Mesendoderm (in vitro differentiated cells): ENCODE measurements at regions not wholly inside any gene's neighbourhood (a gene's known extent, or its start where the extent isn't known, plus 50 kb on each side); places are given as distances from the start of the nearest gene placed in this dataset.
"Not testable (repeated sequence)": the region's sequence is repeated elsewhere in the genome, so short reads cannot be mapped to it uniquely, and the experiment has no call there.

Source experiments
- DNase-seq: peaks from one replicate; pipeline ENCODE4 v3.0.0; 2013
- H2AK5ac ChIP-seq: 2 replicates; pipeline ENCODE4 v1.6.1; 2013; ENCODE audit warnings: low read length, inconsistent platforms
- H2BK120ac ChIP-seq: 2 replicates; pipeline ENCODE4 v1.6.1; 2013; ENCODE audit warnings: low read depth, mild to moderate bottlenecking, low read length, moderate library complexity, mixed read lengths
- H2BK15ac ChIP-seq: replicated peaks from 2 replicates; pipeline ENCODE4 v1.6.1; 2013; ENCODE audit warnings: low read depth, mild to moderate bottlenecking, moderate library complexity
- H2BK5ac ChIP-seq: 2 replicates; pipeline ENCODE4 v1.6.1; 2013; ENCODE audit warnings: low read length, inconsistent platforms
- H3K18ac ChIP-seq: 2 replicates; pipeline ENCODE4 v1.6.1; 2013; ENCODE audit warnings: mild to moderate bottlenecking, low read length, mixed read lengths
- H3K23ac ChIP-seq: one replicate; pipeline ENCODE4 v1.6.1; 2013; ENCODE audit warnings: low read length
- H3K27ac ChIP-seq: 2 replicates; pipeline ENCODE4 v1.5.1; 2013; ENCODE audit warnings: low read depth, mild to moderate bottlenecking, inconsistent platforms, low read length, moderate library complexity
- H3K27me3 ChIP-seq: 2 replicates; pipeline ENCODE4 v1.6.1; 2013; ENCODE audit warnings: low read length, control low read depth, mild to moderate bottlenecking, inconsistent platforms; ENCODE audit not compliant: insufficient read depth, poor library complexity
- H3K36me3 ChIP-seq: 2 replicates; pipeline ENCODE4 v1.6.1; 2013; ENCODE audit warnings: low read length, inconsistent platforms; ENCODE audit not compliant: control insufficient read depth, insufficient read depth
- H3K4ac ChIP-seq: one replicate; pipeline ENCODE4 v1.6.1; 2013; ENCODE audit warnings: low read depth, mild to moderate bottlenecking, low read length, moderate library complexity
- H3K4me1 ChIP-seq: 2 replicates; pipeline ENCODE4 v1.6.1; 2013; ENCODE audit warnings: low read depth, low read length, inconsistent platforms; ENCODE audit not compliant: control insufficient read depth
- H3K4me2 ChIP-seq: 2 replicates; pipeline ENCODE4 v1.6.1; 2013; ENCODE audit warnings: low read length
- H3K4me3 ChIP-seq: 2 replicates; pipeline ENCODE4 v1.5.1; 2013; ENCODE audit warnings: mild to moderate bottlenecking, low read length
- H3K56ac ChIP-seq: one replicate; pipeline ENCODE4 v1.6.1; 2013; ENCODE audit warnings: low read length
- H3K79me1 ChIP-seq: 2 replicates; pipeline ENCODE4 v1.6.1; 2013; ENCODE audit warnings: low read length, inconsistent platforms
- H3K79me2 ChIP-seq: 2 replicates; pipeline ENCODE4 v1.6.1; 2013; ENCODE audit warnings: mild to moderate bottlenecking, low read length; ENCODE audit not compliant: control insufficient read depth, insufficient read depth
- H3K9ac ChIP-seq: 2 replicates; pipeline ENCODE4 v1.6.1; 2013; ENCODE audit warnings: low read length, inconsistent platforms
- H4K5ac ChIP-seq: one replicate; pipeline ENCODE4 v1.6.1; 2013; ENCODE audit warnings: low read length
- H4K8ac ChIP-seq: one replicate; pipeline ENCODE4 v1.6.1; 2013; ENCODE audit warnings: low read depth, mild to moderate bottlenecking, control low read depth, low read length, moderate library complexity
- WGBS: extraction: QIAGEN DNeasy Blood & Tissue Kit; methylation state at CpG from one replicate; pipeline ENCODE4 v1.1.7; 2013; ENCODE audit warnings: low lambda C conversion rate, missing lambda C conversion rate; ENCODE audit not compliant: insufficient coverage; ENCODE audit errors: extremely low coverage; 5-methylcytosine and 5-hydroxymethylcytosine counted together

DNA sequence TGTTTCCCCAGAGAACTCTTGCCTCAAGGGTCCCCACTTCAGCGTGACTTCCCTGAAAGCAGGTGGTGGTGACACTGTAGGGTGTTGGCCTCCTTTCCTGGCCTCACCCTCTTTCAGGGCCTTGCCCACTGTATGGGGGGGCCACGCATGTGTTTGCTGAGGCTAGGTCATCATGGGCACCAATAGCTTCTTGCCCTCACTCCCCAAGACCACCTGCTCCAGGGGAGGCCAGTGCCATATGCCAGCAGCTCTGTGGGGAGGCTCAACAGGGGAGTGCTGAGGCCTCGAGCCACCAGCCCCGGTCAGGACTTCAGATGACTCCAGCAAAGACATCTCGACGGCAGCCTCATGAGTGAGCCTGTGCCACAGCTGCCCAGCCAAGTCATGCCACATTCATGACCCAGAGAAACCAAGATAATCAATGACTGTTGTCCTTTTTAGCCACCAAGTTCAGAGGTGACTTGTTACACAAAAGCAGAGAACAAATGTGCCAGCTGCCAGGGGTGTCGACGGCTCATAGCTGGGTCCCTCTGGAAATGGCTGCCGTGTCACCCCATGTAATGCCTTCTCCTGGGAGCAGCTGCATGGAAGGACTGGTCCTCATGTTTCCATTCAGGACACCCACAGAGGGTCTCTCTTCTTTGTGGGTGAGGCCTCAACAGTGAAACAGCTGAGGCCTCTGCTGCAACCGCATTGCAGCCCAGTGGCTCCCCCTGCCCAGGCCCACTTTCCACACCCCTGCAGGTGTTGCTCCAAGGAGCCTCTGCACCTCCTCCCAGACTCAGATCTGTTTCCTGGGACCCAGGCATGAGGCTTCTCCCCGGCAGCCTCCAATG is 162.2 kb downstream of the LAT start:
- not testable (repeated sequence) for H3K18ac ChIP-seq, H3K23ac ChIP-seq, H3K56ac ChIP-seq, H3K4me1 ChIP-seq, H2BK15ac ChIP-seq, H3K4me3 ChIP-seq, H3K4ac ChIP-seq, H2BK5ac ChIP-seq, H4K5ac ChIP-seq, H3K27me3 ChIP-seq, H4K8ac ChIP-seq, DNase-seq, H2BK120ac ChIP-seq, H3K79me2 ChIP-seq, H3K79me1 ChIP-seq, H3K4me2 ChIP-seq, H2AK5ac ChIP-seq, H3K9ac ChIP-seq, H3K36me3 ChIP-seq, H3K27ac ChIP-seq
- WGBS = no CpG with 5 or more reads among the region's 11 CpGs

DNA sequence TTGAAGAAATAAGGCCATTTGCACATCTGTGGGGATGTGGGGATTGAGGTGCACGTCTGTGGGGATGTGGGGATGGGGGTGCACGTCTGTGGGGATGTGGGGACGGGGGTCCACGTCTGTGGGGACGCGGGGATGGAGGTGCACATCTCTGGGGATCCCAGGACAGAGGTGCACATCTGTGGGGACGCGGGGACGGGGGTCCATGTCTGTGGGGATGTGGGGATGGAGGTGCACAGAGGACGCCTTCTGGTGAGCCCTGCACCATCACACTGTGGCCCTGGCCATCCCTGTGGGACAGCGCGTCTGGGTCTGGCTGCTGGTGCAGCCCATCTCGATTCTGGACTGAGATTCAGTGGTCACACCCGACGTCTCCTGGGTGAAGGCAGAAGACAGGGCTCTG is 161.4 kb downstream of the LAT start:
- Histone ChIP-seq H3K18ac (no peak overlapping the region), H3K79me2 (no peaks in the 10 kb centered on the region), H3K56ac (no peak overlapping the region), H3K4ac (no peak overlapping the region), H2BK5ac (no peak overlapping the region), H3K4me1 (no peaks in the 10 kb centered on the region), H4K5ac (no peak overlapping the region), H3K4me3 (no peak overlapping the region), H2BK120ac (no peak overlapping the region), H3K36me3 (no peaks in the 10 kb centered on the region), H2AK5ac (no peak overlapping the region), H2BK15ac (no peak overlapping the region), H3K9ac (no peak overlapping the region), H4K8ac (no peak overlapping the region), H3K79me1 (no peaks in the 10 kb centered on the region), H3K27ac (no peak overlapping the region), H3K27me3 (no peaks in the 10 kb centered on the region), H3K4me2 (no peak overlapping the region), H3K23ac (no peak overlapping the region)
- no peak for DNase-seq
- no CpG with 5 or more reads among the region's 15 CpGs for WGBS

GRCh38 chr16:29145486-29146225 is 160.8 kb downstream of the LAT start:
- H3K36me3 ChIP-seq, H3K23ac ChIP-seq, H3K79me1 ChIP-seq, H3K9ac ChIP-seq, H3K18ac ChIP-seq, H3K4me2 ChIP-seq, H2BK15ac ChIP-seq, H4K5ac ChIP-seq, H3K4me1 ChIP-seq, H2AK5ac ChIP-seq, H3K27ac ChIP-seq, H4K8ac ChIP-seq, H3K4me3 ChIP-seq, H3K4ac ChIP-seq, H3K27me3 ChIP-seq, H3K79me2 ChIP-seq, DNase-seq, H2BK120ac ChIP-seq, H2BK5ac ChIP-seq, H3K56ac ChIP-seq: not testable (repeated sequence)
- WGBS = no CpG with 5 or more reads among the region's 15 CpGs

DNA sequence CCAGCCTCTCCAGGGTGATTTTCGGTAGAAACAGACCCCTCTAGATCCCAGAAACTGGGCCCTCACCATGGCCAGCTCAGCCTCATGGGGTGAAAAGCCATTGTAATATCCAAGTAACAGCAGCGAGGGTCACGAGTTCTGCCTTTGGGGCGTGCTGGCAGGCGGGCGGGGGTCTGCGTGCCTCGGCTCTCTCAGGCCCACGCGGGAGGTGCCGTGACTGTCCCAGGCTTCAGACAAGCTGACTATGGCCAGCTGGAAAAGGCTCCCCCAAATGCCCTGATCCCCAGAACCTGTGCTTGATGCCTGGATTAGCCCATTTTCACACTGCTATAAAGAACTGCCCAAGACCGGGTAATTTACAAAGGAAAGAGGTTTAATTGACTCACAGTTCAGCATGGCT is 160.2 kb downstream of the LAT start:
- H3K79me2 ChIP-seq, H3K4me2 ChIP-seq, H3K23ac ChIP-seq, H2BK15ac ChIP-seq, H4K8ac ChIP-seq, H3K27ac ChIP-seq, H3K27me3 ChIP-seq, H3K18ac ChIP-seq, H3K79me1 ChIP-seq, H4K5ac ChIP-seq, H2BK120ac ChIP-seq, H2AK5ac ChIP-seq, H3K4ac ChIP-seq, H2BK5ac ChIP-seq, H3K9ac ChIP-seq, H3K56ac ChIP-seq, H3K4me3 ChIP-seq, H3K4me1 ChIP-seq, DNase-seq, H3K36me3 ChIP-seq: not testable (repeated sequence)
- WGBS = no CpG with 5 or more reads among the region's 12 CpGs

DNA sequence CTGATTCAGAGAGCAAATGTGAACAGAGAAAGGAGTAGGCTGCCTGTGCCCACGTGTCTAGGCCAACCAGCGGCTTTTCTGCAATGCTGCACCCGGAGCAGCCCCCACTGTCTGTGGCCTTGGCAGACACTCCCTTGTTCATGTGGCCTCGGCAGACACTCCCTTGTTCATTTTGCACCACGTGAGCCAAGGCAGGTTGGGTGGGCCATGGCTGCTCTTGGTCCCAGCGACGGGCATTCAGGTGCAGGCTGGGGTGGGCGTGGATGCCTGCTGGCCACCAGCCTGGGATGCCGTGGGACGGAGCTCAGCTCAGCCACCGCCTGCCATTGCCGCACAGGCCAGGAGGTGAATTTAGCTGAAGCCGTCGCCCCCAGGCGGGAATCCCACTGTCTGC is 159.8 kb downstream of the LAT start:
- H3K9ac ChIP-seq, H3K36me3 ChIP-seq, H2BK5ac ChIP-seq, H3K18ac ChIP-seq, H3K27ac ChIP-seq, H3K79me1 ChIP-seq, H2AK5ac ChIP-seq, H3K4ac ChIP-seq, H3K4me3 ChIP-seq, H3K79me2 ChIP-seq, H2BK15ac ChIP-seq, H4K5ac ChIP-seq, H3K23ac ChIP-seq, H3K4me1 ChIP-seq, H2BK120ac ChIP-seq, H3K56ac ChIP-seq, DNase-seq, H3K4me2 ChIP-seq, H4K8ac ChIP-seq, H3K27me3 ChIP-seq: not testable (repeated sequence)
- WGBS = no CpG with 5 or more reads among the region's 15 CpGs
